GM19239 (cell line): ENCODE measurements at regions not wholly inside any gene's neighbourhood (a gene's known extent, or its start where the extent isn't known, plus 50 kb on each side); places are given as distances from the start of the nearest gene placed in this dataset.
A peak's percentile ranks its signal among the peaks of the same experiment; 100 is the strongest.
"Not testable (repeated sequence)": the region's sequence is repeated elsewhere in the genome, so short reads cannot be mapped to it uniquely, and the experiment has no call there.

Source experiments
- DNase-seq: peaks from one replicate; pipeline ENCODE4 v3.0.0; 2011; ENCODE audit warnings: low spot score; ENCODE audit not compliant: insufficient read length
- FAIRE-seq: peaks from 2 replicates; lab custom pipeline; 2011; peaks lifted over from hg19 to GRCh38; lab: Jason Lieb, UNC

DNA sequence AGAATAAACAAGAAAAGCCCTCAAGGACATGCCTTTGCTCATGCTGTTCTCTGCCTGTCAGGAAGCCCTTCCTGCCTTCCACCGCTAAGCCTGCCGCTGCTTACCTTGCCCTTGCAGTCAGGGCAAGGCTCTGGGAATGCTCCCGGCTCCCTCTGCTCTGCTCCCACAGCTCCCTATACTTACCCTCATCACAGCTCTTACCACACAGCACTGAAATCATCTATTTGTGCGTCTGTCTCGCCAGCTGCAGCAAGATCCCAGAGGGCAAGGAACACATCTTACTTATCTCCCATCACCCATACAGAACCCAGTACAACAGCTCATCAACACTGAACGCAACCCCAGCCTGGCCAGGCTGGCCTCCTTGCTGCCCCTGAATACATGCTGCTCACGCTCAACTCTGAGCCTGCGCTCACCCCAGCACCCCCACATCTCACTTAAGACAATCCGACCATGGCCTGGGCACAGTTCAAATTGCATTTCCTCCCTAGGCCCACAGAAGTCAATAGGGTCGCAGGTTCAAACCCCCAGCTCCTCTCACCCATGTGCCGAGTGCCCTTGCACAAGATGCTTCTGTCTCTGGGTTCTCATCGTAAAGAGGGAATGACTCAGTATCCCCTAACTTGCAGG lies 161.8 kb downstream of the IGLL1 start:
- no peak for FAIRE-seq
- DNase-seq: no peak

DNA sequence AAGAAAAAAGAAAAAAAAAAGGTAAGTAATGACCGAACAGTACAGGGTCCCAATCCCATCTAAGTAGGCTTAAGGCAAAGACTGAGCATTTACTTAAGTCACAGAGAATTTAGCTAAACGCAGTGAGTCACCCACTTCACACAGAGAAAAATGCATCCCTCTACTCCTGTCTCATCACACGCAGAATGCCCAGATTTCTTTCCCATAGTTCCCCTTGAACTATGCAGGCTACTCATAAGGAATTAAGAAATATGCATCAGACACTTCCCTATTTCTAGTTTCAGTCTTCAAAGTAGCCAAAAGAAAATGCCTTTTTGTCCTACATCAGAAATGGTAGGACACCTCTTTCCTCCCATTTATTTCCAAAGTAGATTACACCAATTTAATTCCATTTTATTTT lies 162.8 kb downstream of the IGLL1 start:
- not testable (repeated sequence) for DNase-seq, FAIRE-seq

DNA sequence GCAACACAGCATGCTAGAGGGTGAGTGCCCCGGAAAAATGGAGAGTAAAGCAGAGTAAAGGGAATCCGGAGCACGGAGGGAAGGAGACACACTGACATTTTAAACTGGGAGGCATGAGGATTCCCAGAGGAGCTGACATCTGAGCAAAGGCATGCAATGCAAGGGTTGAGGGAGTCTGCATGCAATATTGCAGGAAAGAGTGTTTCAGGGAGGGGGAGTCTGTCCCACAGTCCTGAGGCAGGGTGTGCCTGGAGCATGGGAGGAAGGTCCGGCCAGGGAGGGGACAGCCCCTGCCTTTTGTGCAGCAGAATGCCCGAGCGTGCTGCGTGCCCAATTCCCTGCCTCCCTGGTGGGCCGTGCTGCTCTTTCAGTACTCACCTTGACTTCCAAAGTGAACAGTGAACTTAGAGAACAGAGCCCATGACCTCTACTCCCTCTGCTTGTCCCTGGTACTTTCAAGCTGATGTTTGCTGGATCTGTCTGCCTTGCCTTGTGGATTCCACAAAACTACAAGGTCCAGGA lies 163.9 kb downstream of the IGLL1 start:
- not testable (repeated sequence) for FAIRE-seq, DNase-seq

GRCh38 chr22:23415490-23415851 lies 164.6 kb downstream of the IGLL1 start:
- FAIRE-seq: no peak

DNA sequence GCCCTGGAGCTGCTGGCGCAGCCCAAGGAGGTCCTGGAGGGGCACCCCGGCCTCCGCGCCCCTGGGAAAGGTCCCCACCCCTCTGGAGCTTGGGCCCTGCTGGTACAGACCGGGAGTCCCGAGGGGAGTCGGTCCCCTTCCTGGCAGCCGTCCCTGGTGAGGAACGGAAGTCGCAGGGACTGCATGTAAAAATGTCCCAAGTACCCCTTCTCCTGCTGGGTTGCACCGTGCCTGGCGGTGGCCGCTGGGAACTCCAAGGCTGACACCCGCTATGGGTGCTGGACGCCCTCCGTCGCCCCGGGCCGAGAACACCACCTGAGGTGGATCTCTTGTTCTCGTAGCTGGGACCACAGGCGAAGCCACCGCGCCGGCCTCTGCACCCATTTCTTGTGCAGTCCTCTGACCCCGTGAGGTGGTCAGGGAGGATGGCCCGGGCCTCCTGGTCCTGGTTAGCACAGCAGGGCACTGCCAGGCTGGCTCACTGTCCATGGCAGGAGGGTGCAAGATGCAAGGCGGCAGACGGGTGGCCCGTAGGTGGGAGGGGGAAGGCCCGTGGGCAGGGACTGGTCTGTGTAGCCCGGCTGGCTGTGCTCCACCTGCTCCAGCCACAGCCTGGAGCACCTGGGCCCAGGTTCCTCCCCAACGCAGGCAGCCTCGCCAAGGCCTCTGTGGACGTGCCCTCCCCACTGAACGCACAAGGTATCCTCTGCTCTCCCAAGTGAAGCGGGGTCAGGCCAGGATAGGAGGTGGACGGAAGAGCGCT lies 165.2 kb downstream of the IGLL1 start:
- FAIRE-seq: no peak
- no peak for DNase-seq

More at GRCh38 chr22:23415490-23415851, 164.6 kb downstream of the IGLL1 start:
- DNase-seq: no peak

- FAIRE-seq (no peak), DNase-seq (no peak)
Observed at GRCh38 chr22:23411739-23412138, 168.4 kb downstream of the IGLL1 start.

DNA sequence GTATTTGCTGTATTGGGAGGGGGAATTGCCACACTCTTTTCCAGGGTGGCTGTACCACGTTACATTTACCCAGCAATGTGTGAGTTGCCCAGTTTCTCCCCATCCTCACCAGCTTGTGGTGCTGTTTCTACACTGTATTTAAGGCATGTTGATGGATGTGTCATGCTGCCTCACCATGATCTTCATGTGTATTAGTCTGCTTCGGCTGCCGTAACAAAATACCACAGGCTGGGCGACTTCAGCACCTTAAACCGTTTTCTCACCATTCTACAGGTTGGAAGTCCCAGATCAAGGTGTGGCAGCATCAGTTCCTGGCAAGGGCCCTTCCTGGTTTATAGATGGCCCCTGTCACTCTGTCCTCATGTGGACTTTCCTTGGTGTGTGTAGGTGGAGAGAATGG lies 169.7 kb downstream of the IGLL1 start:
- no peak for DNase-seq
- no peak for FAIRE-seq

- FAIRE-seq: no peak
Observed at GRCh38 chr22:23409976-23410375, 170.1 kb downstream of the IGLL1 start.

GRCh38 chr22:23408321-23408720 lies 171.8 kb downstream of the IGLL1 start:
- DNase-seq: no peak
- no peak for FAIRE-seq

More at GRCh38 chr22:23409976-23410375, 170.1 kb downstream of the IGLL1 start:
- DNase-seq: no peak

GRCh38 chr22:23405366-23405851 lies 174.7 kb downstream of the IGLL1 start:
- FAIRE-seq (no peak), DNase-seq (no peak)

GRCh38 chr22:23404689-23405365 lies 175.3 kb downstream of the IGLL1 start:
- no peak for FAIRE-seq
- DNase-seq: no peak

DNA sequence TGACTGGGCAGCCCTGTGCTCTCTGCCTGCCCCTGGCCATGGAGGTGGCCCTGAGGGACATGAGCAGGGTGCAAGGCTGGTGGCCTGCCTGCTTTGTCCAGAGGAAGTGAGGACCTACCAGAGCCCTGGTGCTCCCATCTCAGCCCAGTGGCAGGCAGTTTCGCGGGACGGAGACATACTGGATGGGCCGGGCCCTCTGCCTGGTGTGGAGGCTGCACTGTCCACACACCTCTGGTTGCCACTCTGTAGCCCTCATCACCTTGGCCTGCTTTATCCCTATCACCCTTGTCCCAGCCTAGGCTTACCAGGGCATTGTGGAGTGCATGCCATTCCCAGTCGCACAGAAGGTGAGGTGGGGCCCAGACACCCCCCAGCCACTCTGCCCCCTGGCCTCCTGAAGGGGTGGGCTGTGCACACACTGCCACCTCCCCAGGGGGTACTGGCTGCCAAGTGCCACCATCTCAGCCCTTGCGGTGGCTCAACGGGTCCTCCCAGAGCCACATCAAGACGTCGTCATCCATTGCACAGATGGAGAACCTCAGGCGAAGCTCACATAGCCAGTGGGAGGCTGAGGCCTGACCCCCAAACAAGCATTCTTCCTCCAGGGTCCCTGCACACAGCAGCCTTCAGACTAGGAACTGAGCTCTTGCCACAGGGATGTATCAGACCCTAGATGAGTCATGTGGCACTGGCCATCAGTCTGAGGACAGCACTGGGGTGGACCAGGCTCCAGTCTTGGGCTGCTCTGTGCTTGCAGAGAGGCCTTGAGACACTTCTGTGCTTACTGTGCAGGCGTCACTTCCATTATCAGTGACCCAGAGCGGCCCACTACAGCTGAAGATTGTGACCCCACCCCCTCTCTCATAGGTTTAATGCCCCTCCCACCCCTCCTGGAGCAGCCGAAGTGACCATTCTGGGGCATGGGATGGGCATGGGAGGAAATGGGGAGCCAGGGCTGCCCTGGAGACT lies 176.1 kb downstream of the IGLL1 start:
- no peak for FAIRE-seq
- DNase-seq: no peak

GRCh38 chr22:23403152-23403719 lies 176.9 kb downstream of the IGLL1 start:
- FAIRE-seq: no peak
- no peak for DNase-seq

DNA sequence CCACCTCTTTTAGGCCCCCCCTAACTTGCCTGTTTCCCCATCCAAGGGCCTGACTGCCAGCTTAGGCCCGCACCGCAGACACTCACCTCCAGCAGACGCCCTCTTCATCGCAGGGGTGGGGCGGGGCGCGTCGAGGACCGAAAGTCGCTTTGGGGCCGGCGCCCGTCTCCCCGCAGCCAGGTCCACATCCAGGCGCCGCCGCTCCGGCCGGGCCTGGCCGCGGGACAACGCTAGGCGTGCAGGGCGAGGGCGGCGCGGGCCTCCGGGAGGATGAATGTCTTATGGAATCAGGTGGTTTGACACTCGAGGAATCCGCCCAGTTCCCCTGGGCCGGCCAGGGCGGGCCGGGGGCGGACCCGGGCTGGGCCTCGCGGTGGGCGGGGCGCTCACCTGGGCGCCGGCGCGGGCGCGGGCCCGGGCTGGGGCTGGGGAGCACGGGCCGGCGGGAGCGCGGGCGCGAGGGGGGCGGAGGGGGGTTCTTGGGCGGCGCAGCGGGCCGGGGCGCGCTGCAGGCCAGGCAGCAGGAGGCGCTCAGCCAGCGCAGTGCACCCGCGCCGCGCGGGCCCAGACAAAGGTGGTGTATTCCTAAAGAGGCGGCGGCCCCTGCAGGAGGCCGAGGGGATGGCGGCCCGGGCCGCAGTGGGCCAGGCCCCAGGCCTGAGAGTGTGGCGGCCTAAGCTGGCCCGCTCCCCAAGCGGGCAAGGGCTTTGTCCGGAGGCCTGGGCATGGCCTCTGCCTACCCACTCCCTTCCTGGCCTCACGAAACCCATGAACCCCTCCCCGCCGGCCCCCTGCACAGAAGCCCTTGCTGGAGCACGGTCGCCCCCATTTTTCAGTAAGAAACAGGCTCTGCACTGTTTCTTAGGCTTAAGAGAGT lies 177.6 kb downstream of the IGLL1 start:
- FAIRE-seq (no peak), DNase-seq (peak; percentile 86)

DNA sequence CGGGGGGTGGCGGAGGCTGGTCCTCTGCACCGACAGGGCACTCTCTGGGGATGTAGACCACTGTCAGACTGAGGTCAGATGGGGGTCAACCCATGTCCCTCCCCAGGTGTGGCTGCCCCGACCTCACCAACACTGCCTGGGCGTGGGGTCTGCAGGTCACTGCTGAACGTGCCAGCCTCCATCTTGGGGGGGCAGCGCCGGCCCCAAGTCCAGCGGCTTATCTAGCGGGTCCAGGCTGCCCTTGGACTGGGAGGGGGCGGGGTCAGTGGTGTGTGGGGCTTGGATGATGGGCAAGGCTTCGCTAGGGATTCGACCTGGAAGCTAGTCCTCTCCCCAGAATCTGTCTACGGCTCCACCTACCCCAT lies 178.2 kb downstream of the IGLL1 start:
- FAIRE-seq: no peak
- no peak for DNase-seq

DNA sequence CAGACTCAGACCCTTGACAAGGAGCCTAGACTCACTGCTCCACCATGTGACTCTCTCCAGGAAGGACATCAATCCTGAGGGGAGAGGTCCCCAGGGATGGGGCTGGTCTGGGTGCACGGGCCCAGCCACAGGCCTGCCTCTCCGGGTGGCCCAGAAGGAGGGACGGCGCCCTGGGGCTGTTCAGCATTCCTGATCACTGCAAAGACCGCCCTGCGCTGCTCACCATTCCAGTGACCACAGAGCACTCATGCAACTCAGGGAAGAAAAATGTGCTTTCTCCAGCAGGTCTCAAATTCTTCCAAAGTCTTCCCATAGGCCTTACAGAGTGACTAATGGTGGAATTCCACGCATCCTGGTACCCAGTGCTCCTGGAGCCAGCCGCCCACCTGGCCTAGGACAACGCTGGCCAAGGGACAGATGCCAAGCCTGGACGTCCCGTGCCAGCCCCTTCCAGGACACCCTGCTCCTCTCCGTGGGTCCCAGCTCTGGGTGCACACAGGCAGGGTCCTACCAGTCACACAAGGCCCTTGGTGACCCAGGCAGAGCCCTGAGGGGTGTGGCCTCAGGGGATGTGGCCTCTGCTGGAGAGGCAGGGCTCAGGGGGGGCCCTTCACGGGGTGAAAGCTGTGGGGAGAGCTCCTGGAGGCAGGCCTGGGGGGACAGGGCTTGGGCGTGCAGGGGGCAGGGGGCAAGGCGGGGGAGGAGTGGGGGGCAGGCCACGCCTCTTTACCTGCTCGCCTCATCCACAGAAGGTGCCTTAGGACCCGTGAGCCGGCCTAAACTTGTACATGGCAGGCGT lies 178.8 kb downstream of the IGLL1 start:
- FAIRE-seq: no peak
- DNase-seq: no peak

DNA sequence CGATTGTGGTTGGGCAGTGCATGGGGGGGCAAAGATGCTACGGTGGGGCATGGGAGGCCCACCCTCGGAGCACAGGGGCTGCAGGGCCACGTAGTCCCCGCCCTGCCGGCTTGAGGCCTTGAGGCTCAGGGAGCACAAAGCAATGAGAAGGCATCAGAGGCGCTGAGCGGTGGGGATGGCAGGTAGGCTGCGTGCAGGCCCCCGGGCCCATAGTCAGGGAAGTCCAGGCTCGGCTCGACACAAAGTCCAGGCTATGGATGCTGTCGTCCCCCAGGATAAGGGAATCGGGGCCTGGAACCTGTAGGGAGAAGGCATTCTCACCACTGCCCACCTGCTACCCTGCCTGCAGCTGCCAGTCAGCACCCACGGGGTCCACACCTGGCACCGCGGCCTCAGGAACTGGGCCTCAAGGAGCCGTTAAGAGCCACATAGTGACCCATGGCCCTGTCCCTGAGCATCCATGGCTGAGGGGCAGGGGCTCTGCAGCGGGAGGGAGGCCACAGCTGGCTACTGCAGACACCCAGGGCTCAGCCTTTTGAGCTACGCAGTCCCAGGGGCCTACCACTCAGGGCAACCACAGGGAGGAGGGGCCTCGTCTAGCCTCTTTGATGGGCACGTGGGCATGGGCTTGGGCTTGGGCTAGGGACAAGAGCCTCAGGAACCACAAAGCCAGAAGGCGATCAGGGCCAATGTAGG lies 179.7 kb downstream of the IGLL1 start:
- DNase-seq: no peak
- FAIRE-seq: no peak
